ENCODE measurements at regions not wholly inside any gene's neighbourhood (a gene's known extent, or its start where the extent isn't known, plus 50 kb on each side); places are given as distances from the start of the nearest gene placed in this dataset.

DNA sequence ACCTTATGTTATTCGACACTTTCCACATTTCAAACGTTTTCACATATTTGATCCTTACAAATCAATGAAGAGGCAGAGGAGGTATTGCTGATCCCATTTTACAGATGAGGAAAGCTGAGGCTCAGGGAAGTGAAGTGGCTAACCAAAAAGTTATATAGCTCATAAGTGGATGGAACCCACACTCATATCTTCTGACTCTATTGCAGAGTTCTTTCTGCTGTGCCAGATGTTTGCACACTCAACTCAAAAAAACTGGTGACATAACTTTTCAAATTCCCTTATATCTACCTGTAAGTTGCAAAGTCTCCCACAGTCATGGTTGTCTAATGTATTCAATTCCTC lies 84.0 kb upstream of the SETMAR start:
- no peak for TF ChIP-seq POLR2A (IDR thresholded peaks at IDR 0.05; ENCODE audit: low read length)
- no peak for TF ChIP-seq GATA1 (IDR thresholded peaks at IDR 0.05; ENCODE audit: low read depth, low read length)
